HT-29 (cell line): ENCODE measurements at regions not wholly inside any gene's neighbourhood (a gene's known extent, or its start where the extent isn't known, plus 50 kb on each side); places are given as distances from the start of the nearest gene placed in this dataset. TPM values are rescaled to one million over a fixed set of nuclear protein-coding genes. Genes with fewer than 3 reads are reported as not detected.

ENCODE experiments used
- DNase-seq: peaks from one replicate; pipeline ENCODE4 v3.0.0-alpha.2; 2015; ENCODE audit warnings: low spot score
- small RNA-seq: library from RNA; depleted of rRNA; stranded (forward); fragments of <200 nt; gene quantifications from one replicate; pipeline ENCODE3, GENCODE V24; 2014

- no peak for DNase-seq
Measured at GRCh38 chr6:159342146-159342545, 172.9 kb downstream of the FNDC1 start.

GRCh38 chr6:159334068-159334467 is 164.9 kb downstream of the FNDC1 start:
- no peak for DNase-seq

GRCh38 chr6:159331451-159331850 is 162.3 kb downstream of the FNDC1 start:
- no peak for DNase-seq

GRCh38 chr6:159329081-159329480 is 159.9 kb downstream of the FNDC1 start:
- no peak for DNase-seq

- no peak for DNase-seq
Measured at GRCh38 chr6:159328052-159328451, 158.9 kb downstream of the FNDC1 start.

- DNase-seq: no peak
Measured at GRCh38 chr6:159325476-159325875, 156.3 kb downstream of the FNDC1 start.

GRCh38 chr6:159324596-159324995 is 155.4 kb downstream of the FNDC1 start:
- DNase-seq: no peak

Small RNA genes lying in the stretch of these regions (small RNA-seq; reads per million reads assigned to genes)
- gene AL078604.3: not detected
